MV-4-11 (cell line): ENCODE measurements at regions not wholly inside any gene's neighbourhood (a gene's known extent, or its start where the extent isn't known, plus 50 kb on each side); places are given as distances from the start of the nearest gene placed in this dataset.

Source experiments
- DNase-seq: peaks from one replicate; lab custom pipeline; 2025; lab: John Stamatoyannopoulos, UW

- no peak for DNase-seq
These were observed 54.5 kb upstream of the CHRNA7 start for GRCh38 chr15:31975830-31976229.

GRCh38 chr15:31977138-31977537 is 53.2 kb upstream of the CHRNA7 start:
- DNase-seq: no peak

- DNase-seq: peak; percentile 1
These were observed 52.3 kb upstream of the CHRNA7 start for GRCh38 chr15:31977812-31978661.
